ENCODE measurements at regions not wholly inside any gene's neighbourhood (a gene's known extent, or its start where the extent isn't known, plus 50 kb on each side); places are given as distances from the start of the nearest gene placed in this dataset.

DNA sequence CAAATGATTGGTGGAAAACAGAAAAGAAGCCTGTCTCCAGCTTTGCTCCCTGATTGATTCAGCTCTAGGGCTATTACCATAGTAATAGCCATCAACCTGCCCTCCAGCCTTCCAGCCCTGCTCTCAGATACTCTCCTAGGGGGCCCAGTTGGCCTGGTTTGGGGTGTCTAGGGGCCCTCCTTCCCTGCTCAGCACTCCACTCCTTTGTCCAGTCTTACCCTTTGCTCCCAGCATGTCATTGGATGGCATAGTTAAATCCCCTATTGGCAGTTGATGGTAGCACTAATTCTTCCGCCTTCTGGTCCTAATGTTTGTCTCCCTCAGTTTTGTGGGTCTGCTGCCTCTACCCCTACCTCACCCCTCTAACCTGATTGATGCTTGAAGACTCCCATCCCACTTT is 175.4 kb upstream of the PELI2 start:
- no peak for DNase-seq (ENCODE audit: low read depth)

DNA sequence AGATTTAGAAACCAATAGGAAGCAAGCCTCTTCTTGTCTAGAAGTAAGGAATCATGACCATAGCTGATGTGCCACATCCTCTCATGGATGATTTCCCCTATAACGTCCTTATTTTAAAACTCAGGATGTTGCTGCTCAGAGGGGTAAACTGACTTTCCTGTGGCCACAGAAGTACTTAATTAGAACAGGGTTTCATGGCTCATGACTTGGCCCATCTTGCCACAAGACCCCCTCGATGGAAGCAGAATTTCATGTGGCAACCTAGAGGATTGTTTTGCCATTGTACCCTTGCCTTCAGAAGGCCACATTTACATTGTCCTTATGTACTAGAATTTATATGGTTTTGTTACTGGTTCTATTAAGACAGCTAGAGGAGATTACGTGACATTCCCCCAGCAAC is 173.5 kb upstream of the PELI2 start:
- DNase-seq (ENCODE audit: low read depth) = no peak

DNA sequence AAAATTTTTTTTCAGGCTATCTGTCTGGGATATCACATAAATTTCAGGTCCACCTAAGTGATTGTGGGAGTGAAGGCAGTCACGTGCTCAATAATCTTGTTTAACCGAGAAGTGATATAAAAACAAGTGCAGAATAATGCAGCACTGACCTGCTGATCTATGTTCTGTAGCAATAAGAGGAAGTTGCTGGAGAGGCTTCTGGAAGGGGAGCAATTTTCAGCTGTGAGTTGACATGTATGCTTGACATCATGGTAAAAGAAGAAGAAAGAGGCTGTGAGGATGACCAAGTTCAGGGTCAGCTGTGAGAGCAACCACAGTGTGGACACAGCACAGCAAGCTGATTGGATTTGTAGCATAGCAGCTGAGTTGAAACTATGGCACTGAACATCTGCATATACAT is 172.0 kb upstream of the PELI2 start:
- no peak for DNase-seq (ENCODE audit: low read depth)

DNA sequence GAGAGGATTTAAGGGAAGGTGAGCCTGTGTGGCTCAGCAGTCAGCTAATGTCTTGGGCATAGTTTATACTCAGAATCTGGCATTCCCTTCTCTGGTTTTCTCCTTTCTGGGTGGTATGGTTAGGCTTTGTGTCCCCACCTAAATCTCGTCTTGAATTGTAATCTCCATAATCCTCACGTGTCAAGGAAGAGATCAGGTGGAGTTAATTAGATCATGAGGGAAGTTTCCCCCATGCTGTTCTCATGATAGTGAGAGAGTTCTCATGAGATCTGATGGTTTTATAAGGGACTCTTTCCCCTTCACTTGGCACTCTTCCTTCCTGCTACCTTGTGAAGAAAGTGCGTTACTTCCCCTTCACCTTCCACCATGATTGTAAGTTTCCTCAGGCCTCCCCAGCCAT is 169.8 kb upstream of the PELI2 start:
- no peak for DNase-seq (ENCODE audit: low read depth)

DNA sequence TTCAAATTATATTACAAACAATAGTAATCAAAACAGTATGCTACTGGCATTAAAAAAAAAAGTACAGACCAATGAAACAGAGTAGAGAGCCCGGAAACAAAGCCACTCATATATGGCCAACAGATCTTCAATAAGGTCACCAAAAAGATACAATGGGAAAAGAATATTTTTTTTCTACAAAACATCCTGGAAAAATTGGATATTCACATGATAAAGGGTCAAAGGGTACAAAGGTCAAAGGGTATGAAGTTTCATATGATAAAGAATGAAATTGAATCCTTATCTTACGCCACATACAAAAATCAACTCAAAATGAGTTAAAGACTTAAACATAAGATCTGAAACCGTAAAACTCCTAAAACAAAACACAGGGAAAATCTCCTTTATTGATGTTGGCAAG is 168.5 kb upstream of the PELI2 start:
- DNase-seq (ENCODE audit: low read depth) = no peak

DNA sequence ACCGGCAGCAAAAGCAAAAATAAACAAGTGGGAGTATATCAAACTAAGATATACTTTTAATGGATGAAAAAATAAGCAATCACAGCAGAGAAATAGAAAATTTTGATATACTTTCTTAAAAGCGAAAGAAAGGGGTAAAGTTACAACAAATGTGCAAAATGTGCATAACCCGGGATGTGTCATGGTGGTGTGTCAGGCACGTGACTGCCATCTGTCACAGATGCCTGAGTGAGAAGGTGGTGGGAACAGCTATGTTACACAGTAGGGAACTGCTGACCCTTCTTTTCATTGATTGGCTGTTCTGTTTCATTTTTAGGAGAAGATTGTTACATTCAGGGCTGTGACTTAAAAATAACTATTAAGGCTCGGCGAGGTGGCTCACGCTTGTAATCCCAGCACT is 168.1 kb upstream of the PELI2 start:
- no peak for DNase-seq (ENCODE audit: low read depth)

DNA sequence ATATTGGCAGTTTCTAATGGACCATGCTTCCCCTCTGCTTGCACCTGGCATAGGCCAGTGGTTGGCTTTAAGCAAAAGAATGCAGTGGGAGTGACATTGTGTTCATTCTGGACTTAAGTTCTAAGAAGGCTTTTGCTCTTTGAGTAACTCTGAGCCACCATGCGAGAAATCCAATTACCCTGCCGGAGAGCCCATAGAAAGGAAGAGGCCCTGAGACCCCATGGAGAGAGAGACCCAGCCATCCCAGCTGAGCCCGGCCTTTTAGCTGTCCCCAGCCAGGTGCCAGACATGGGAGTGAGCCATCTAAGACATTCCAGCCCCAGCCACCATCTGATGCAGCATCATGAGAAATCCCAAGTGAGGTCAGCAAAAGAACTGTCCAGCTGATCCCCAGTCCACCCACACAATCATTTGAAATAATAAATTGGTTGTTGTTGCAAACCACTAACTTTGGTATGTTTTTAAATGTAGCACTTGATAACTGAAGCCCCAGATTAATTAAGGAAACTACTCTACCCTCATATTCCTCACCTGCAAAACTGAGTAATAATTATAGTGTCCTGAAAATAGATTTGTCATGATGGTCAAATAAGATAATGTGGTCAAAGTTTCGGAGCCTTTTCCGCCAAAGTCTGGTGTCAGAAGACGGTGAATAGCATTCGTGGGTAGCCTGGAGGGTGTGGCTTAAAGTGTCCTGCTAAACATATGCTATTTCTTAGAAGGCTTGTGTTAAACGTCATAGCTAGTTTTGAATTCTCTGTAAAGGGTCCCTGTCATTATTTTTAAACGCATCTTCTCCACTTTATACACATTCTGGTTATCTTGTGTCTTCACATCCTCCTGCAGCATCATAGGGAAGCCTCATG is 166.6 kb upstream of the PELI2 start:
- no peak for DNase-seq (ENCODE audit: low read depth)

DNA sequence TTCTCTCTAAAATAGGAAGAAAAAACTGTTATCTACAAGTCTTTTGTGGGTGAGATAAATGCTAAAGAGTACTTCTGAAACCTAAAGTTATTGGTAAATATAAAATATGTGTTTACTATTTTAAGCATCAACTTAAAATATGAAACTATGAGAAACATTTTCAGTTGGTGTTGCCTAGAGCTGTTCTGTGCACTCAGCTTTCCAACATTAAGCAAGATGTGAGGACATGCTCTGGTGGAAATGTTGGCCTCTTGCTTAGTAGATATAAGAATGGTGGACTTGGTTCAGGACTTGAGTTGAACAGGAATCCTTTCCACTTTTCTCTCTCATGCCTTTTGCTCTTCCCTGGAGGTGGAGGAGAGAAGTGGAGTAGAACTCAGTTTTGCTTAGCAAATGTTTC is 164.1 kb upstream of the PELI2 start:
- no peak for DNase-seq (ENCODE audit: low read depth)

DNA sequence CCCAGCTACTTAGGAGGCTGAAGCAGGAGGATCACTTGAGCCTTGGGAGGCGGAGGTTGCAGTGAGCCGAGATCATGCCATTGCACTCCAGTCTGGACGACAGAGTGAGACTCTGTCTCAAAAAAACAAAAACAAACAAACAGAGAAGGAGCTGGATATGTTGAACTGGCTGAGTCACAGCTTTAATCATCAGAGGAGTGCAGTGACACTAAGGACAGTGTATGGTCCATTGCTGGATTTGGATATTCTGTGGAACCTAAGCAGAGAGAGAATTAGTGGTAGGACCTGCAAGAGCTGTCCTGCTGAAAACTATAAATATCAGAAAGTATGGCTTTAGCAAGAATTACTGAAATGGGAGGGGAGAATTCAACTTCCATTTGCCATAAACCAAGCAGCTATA is 163.0 kb upstream of the PELI2 start:
- DNase-seq (ENCODE audit: low read depth) = no peak

DNA sequence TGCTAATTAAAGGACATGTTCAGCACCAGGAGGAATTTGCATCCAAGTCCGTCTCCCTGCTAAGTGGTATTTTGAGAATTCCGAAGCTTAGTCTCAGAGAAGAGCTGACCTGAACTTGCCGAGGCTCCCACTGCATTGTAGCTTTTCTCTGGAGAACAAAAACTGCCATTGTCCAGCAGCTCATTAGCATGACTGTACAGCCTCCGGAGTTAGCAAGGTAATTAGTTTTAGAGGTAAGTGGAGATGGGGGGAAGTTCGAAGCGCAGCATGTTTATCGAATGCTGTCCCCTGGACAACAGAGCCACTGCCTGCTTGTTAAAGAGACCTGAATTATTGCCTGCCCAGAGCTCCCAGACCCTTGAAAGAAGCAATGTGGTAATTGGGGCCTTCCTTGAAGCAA is 160.3 kb upstream of the PELI2 start:
- DNase-seq (ENCODE audit: low read depth) = no peak

DNA sequence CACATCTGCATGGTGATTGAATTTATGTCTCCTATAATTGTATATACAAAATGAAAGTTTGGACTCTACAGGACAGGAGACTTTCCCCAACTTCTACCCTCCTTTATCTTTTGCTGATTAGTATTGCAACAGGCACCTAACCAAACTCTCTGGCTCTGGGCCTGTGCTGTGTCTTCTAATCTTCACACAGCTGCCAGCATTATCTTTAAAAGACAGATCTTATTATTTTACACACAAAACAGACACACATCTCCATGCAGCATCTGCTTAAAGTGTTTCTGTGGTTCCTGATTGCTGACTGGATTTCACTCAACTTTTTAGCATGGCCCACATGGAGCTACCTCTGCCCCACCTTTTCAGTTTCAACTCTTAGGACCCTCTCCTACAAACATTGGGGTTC is 154.9 kb upstream of the PELI2 start:
- no peak for DNase-seq (ENCODE audit: low read depth)

DNA sequence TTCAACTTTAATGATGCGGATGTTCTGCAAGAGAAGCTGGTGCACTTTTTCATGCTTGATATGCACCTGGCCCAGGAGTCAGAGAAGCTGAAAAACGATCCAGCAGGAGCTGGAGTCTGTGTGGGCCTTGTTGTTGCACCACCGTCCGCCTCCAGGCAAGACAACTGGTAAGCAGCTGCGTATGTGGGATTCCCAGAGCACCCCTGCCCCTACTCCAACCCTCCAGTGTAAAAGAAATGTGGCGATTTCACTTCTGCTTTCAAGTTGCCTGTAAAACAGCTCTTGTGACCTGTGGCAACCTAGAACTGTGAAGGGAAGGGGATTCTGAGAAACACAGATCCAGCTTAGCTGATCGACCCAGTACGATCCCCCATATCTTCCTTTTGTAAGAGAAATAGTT is 154.1 kb upstream of the PELI2 start:
- DNase-seq (ENCODE audit: low read depth) = no peak

DNA sequence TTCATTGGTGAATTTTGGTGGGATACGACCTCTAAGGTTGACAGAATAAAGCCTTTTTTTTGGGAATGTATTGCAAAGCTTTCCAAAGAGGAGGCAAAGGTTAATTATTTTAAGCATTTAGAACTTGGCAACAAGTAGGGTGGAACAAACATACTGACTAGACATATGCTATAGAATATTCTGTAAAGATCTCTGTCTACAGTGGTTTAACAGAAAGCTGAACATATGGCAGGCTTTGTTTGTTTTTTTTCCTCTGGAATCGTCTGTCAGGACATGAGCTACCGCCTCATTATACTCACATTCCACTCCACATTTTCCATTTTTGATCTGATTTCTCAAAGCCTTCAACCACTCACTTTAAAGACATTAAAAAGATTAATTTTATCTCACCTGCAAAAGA is 153.4 kb upstream of the PELI2 start:
- no peak for DNase-seq (ENCODE audit: low read depth)

DNA sequence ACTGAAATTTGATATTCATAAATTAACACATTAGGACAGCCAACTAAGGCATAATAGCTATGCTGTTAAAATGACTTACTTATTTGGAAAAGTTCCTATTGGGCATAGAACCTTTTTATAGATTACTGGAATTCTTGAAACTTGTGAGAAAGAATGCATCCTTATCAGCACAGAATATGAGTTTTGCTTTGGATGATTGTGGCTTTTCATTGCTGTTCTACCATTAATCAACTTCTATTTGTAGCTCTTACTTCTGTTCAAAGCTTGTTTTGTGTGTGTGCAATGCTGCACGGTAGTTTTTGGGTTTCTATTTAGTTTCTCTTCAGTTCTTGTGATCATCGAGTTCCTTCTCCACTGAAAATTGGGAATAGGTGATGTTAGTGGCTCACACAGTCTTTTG is 152.4 kb upstream of the PELI2 start:
- no peak for DNase-seq (ENCODE audit: low read depth)

DNA sequence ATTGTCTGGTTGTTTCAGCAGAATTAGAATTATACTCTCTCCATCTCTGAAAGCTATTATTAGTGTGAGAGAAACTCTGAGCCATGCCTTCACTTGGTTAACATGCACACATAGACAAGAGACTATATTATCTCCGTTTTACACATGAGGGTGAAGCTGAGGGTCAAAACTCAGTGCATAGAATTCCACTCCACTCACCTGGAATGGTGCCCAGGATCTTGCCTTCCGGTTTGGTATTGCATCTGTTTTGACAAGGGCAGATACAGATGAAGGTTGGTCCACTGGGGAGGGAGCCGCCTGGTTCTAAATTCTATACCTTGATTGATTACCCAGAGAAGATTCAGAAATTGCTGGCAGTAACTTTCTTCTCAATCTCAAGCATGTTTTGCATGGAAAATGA is 149.5 kb upstream of the PELI2 start:
- no peak for DNase-seq (ENCODE audit: low read depth)

DNA sequence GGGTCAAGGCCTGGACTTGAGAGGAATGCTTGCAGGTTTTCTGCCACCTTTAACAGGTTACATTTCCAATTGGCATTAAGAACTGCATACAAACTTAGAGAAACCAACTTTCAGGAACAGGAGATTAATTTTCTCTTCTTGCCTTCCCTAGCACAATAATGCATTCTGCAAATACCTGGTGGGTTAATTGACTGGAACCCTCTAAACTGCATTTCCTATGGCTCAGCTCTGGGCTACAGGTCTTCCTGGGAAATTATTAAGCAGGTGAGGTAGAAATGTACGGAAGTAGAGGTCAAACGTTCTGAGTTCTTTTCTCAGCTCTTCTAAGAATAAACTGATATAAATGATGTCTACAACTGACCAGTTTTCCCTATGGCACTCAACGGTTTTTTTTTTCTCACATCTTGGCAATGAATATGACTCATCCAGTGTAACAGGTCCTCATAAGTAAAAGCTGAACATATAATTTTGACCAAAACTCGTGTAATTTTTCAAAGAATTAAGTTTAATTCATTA is 144.9 kb upstream of the PELI2 start:
- DNase-seq (ENCODE audit: low read depth) = no peak

DNA sequence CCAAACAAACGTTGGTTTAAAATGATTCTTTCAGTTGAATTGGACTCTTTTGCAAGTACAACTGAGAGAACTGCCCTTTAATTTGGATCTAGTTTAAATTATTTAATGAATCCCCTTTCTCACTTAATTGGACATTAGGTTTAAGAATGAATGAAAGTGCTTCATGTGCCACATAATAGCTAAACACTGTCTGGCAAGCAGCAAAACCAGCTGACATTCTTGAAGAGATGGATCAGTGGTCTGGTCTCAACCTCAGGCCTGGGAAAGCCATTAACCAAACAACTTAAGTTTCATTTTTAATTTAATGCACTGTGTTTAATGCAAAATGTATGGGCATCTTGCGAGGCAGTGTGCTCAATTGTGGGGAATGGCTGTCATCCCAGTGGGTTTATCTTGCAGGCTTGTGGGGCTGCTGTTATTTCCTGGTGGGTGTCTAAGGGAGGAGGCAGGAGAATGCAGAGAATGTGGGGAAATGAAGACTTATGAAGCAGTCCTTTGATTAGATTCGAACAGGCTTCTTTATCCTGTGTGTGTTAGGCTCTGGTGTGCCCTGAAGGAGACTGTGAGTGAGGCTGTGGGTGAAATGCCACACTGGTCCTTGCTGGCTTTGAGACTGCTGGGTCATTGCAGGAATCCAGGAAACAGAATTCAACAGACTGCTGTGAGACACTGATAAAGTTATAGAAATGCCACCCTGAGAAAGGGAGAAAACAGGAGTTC is 144.1 kb upstream of the PELI2 start:
- DNase-seq (ENCODE audit: low read depth) = no peak

DNA sequence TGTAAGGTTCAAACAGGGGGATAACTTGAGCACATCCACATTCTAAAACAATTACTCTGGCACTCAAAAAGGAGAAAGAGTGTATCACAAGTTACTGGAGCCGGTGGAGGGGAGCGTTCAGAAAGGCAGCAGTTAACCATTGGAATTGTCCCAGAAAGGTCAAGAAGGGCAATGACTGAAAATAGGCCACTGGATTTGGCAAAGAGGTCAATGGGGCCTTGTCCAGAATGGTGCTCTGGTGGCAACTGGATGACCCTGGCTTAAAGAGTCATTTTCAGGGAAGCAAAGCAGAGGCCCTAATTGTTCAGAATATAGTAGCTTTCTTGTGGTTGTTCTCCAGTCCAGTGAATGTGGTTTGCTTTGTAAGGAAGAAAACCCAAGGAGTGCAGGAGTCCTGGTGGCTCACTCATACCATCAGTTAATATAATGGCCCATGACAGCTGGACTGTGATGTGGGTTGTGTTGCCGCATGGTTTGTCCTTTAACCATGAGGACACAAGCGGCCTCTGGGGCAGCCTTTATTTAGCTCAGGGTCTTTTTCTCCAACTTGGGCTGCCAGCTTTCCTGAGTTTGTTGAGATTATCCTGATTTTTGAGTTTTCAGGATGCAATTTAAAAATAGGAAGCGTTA is 142.8 kb upstream of the PELI2 start:
- no peak for DNase-seq (ENCODE audit: low read depth)

DNA sequence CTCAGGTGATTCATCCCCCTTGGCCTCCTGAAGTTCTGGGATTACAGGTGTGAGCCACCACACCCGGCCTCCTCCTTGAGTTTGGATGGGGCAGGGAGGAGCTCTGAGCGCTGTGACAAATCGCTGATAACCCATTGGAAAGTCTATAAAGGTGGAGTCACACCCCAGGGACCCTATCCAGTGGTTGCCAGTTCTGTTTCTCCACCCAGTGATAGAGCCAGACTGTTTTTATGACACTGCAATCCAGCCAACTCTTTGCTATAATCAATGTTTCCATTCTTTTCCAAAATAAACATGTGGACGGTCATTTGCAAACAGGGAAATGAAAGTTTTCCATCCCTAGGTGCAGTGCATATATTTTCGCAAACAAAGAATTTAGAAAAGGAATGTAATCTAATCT is 142.0 kb upstream of the PELI2 start:
- no peak for DNase-seq (ENCODE audit: low read depth)

DNA sequence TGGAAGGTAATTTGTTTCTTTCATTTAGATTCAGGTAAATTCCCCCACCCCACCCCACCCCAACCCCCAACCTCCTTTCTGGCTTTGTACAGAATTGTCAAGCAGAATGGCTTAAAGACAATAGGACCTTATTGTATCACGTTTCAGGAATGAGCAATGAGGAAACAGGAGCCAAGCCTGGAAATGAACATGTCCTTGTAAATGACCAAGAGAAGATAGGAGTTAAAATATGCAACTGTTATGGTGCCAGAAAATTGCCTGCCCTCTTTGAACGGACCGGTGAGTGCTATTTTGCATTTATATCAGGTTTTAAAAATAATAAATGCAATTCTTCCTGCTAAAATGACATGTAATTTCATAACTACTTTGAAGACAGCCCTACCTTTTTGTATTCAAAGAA is 141.6 kb upstream of the PELI2 start:
- no peak for DNase-seq (ENCODE audit: low read depth)

DNA sequence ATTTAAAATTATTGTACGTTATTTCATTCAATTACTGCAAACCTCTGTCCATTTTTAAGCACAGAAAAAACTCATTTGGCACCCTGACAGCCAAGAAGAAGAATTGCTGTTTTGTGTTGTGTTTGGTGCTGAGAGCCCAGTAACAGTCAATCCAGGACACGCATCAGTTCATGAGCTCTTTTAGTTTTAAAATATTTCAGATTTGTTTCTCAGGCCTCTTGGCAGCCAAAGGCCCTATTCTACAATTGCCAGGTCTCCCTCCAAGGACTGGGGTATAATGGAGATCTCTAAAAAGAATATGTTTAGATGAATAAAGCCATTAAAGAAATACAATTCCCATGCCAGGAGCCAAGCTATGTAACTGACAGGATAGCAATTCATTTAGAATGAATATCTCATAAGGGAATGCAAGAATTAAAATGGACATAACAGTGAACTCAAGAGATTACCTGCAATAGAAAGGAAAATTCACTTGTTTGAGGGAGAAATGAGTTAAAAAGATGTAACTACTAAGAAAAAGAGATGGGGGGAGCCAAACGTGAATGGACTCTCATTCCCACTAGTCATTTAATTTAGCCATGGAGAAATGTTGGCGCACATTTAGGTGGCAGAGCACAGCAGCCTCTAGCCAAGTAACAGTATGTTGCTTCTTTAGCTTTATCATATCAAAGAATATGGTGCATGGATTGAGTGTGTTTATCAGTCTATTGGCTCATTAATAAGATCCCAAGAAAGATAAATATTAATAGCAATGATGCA is 140.6 kb upstream of the PELI2 start:
- no peak for DNase-seq (ENCODE audit: low read depth)

DNA sequence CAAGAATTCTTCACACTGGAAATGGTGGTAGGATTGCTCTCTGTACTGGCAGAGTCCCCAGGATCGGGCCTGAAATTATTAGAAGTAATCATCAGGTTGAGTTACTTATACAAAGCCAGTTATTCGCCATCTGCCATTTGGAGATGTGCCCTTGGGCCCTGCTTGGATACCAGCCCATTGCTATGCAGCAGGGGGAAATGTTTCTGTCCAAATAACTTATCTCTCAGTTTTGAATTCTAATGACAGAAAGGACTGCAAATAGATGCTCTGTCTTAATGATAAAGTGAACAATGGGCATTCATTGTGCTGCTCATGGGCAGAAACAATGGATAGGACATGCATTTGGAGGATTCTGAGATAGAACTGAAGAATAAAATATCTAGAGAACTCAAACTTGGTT is 139.1 kb upstream of the PELI2 start:
- no peak for DNase-seq (ENCODE audit: low read depth)
